HG03159 (cell line): ENCODE measurements at regions not wholly inside any gene's neighbourhood (a gene's known extent, or its start where the extent isn't known, plus 50 kb on each side); places are given as distances from the start of the nearest gene placed in this dataset.

Experiments used
- ATAC-seq: cut with Tn5 transposase; IDR thresholded peaks from one replicate; pipeline ENCODE4 v1.9.1; 2021; ENCODE audit warnings: mild to moderate bottlenecking, moderate library complexity; ENCODE audit not compliant: unreplicated experiment

GRCh38 chr4:59068722-59069418 lies 1958.7 kb upstream of the IGFBP7 start:
- no peak for ATAC-seq

DNA sequence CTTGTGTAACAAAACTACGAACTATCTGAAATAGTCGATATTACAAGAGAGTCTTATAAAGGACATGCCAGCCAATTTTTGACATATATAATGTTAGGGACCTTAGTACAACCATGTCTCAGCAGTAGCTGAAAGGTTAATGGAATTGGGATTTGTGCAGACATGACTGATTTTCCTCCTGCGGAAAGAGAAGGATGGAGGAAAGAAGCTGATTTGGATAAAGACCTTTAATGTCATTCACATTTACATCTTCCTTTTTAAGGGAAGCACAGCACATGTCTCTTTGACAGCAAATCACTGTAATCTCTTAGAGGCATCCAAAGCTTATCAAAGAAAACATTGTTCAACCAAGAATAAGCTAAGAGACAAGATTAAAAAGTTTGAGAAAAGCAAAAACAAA lies 1976.2 kb upstream of the IGFBP7 start:
- no peak for ATAC-seq

GRCh38 chr4:59091146-59092142 lies 1981.3 kb upstream of the IGFBP7 start:
- ATAC-seq = no peak

- no peak for ATAC-seq
Observed at GRCh38 chr4:59094505-59094904, 1984.3 kb upstream of the IGFBP7 start.

GRCh38 chr4:59102311-59102710 lies 1992.1 kb upstream of the IGFBP7 start:
- no peak for ATAC-seq

GRCh38 chr4:59120287-59120814 lies 2010.2 kb upstream of the IGFBP7 start:
- ATAC-seq = no peak

- no peak for ATAC-seq
Observed at GRCh38 chr4:59122626-59123025, 2012.4 kb upstream of the IGFBP7 start.

DNA sequence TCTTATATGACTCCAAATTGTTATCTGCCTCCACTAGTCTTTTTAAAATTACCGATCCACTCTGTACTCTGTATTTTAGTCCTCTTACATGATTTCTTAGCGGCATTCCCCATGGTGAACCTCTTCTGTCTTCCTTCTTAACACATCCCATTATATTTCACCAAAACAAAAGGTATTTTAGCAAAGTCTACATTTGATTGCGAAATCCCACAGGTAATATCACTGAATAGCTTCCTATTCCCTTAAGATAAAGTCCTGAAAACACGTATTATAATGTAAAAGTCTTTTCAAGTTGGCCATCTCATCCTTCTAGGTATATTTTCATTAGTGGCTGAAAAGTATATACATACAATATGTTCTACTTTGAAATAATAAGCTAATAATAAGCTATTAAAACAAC lies 2016.0 kb upstream of the IGFBP7 start:
- ATAC-seq = no peak

DNA sequence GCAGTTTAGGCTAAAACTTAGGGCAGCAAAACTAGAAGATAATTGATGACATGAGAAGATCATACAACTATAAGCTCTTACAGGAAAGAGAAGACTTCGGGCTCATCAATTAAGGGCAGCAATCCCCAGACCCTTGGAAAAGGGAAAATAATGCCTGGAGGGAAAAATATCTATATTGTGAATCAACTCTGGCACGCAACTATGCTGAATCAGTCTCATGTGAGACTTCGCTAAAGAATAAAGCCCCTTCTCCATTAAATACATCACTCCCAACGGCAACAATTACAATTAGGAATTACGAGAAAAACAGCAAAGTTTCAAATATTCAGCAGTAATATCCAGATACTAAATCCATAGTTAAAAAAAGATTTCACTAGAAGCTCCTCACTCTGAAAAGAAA lies 2016.8 kb upstream of the IGFBP7 start:
- no peak for ATAC-seq

DNA sequence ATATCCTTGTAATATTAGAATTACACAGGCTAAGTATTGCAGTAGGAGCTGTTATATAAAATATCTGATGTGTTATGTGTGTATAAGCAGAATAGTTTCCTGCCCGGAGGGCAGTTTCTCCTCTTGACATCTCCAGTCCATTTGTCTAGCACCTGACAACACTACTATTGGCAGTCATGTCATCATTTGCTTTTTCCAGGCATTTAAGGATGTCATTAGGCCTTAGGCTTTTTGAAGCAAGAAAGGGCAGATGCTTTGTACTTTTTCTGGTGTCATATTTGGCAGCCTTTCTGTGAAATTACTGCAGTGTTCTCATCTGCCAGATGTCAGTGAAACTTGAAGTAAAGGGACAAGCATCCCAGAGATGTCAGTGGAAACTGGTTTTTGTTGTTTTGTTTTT lies 2017.6 kb upstream of the IGFBP7 start:
- ATAC-seq = no peak

- no peak for ATAC-seq
Observed at GRCh38 chr4:59135248-59135985, 2025.2 kb upstream of the IGFBP7 start.

GRCh38 chr4:59161249-59161648 lies 2038.9 kb upstream of the ADGRL3 start:
- ATAC-seq = no peak

DNA sequence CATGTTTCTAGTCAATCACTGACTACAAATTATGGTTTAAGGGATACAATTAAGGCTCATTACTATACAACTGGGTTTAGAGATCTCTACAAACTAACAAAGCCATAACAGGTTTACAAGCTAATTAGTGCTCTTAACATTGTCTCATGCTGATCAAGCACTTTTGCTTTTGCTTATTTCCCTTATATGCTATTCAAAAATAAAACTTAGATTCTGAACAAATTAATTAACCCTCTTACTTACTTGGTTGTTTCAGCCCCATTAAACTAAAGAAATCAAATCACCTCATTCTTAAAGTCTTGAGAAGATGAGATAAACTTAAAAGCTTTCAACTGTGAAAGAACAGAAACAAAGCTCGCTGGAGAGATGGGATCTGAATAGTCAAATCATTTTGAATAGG lies 2024.5 kb upstream of the ADGRL3 start:
- ATAC-seq = no peak

DNA sequence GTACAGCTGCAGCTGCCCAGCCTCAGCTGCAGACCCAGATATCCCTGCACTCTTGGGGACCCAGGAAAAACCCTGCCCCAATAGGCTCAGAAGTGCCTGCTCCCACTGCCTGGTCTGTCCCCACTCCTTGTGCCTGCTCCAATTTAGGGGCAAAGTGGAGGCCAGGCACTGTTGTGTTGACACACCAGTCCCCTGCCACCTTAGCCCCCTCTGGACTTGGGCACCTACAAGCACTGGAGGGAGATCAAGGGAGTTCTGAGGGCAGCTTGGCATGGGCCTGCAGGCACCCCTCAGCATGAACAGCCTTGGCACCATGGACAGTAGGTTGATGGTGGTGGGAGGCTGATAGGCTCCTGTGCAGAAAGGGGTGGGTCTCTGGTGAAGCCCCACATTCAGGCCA lies 2020.8 kb upstream of the ADGRL3 start:
- no peak for ATAC-seq

DNA sequence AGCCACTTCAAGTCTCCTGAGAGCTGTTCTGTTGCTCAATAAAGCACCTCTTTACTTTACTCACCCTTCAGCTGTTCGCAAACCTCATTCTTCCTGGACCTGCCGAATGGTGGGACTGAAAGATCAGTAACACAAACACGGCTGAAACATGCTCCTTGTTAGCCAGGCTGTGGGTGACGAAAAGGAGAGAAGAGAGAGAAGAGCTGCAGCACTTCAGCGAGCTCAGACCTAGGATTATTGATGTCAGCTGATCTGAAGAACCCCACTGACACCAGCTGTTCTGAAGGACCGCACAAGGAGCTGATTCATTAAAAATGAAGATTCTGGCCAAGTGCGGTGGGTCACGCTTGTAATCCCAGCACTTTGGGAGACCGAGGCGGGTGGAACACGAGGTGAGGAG lies 2020.0 kb upstream of the ADGRL3 start:
- no peak for ATAC-seq

DNA sequence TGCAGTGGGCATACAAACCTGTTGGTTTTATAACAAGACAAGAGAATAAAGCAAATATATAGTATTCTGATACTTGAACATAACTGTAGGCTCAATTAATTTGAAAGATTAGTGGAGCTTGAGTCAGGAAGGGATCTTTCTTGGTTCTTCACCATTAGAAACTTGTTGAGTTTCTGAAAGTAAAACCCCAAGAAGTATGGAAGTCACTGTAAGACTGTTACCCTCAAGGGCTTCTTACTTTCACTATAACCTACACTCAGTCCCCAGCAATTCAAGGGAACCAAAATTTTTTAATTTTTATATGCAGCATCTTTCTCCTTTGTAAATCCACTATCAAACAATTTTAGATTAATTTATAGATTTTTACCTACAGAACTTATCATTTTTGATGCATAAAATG lies 2019.2 kb upstream of the ADGRL3 start:
- ATAC-seq = no peak

DNA sequence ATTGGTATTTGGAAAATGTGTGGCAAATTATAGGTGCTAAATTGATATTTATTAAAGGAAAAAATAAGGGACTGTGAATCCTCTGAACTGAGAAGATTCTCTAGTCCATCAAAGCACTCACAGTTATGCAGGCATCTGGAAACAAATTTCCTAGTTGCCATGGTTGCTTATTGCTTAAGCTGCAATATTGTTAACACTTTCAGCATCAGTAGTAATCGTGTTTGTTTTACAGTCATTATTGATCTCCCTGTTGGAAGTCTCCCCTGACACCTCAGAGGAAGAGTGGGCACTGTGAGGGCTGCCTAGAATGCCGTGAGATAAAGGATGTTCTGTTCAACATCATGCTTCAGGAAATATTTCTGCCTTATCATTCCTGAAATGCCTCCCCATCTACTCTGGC lies 2004.3 kb upstream of the ADGRL3 start:
- ATAC-seq = no peak

- no peak for ATAC-seq
Observed at GRCh38 chr4:59200992-59201391, 1999.1 kb upstream of the ADGRL3 start.

DNA sequence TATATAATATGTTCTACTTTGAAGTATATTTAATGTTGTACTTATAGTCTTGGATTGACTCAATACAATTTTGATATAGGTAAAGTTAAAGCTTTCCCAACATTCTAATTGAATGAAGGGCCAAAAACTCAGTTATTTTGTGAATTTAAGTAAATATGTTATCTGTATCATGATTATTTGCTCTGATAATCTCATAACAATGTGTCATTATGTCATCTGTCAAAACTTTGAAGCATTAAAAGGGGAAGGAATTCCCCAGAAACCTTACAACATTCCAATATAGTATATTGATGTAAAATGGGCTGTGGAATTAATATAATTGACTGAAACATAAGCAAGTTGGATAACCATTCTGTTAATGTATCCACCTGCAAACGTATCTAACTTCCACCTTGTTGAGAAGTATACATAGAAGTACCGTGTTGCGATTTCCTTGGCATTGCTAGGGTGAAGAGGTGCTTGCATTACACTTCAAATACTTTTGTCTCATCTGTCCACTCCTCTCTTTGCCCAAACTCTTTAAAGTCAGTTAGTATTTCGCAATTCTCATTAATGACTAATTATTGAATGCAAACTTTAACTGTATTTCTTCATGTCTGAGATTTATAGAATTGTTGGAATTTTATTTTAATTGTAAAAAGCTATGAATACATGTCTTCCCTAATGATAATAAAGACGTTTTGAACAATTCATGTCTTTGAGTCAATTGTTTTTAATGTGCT lies 1982.1 kb upstream of the ADGRL3 start:
- ATAC-seq = no peak

- ATAC-seq = no peak
Observed at GRCh38 chr4:59222221-59222620, 1977.9 kb upstream of the ADGRL3 start.
